ENCODE measurements at regions not wholly inside any gene's neighbourhood (a gene's known extent, or its start where the extent isn't known, plus 50 kb on each side); places are given as distances from the start of the nearest gene placed in this dataset.

DNA sequence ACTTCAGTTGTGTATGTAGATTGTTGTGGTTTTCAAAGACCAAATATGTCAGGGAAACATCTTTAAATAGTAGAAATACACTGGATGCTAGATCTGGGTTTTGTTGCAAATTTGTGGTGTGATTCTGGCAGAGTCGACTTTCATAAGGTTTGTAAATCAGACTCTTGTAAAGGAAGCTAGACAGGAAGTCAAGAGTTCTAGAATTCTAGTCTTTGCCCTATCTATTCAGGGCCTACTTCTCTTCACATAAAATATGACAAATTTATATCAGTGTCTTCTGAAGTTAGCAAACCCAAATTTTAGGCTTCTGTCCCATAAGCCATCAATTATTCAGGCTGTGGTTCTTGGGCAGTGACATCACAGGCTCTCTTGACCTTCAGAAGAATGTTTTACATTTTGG lies 1579.2 kb upstream of the PIK3C3 start:
- no peak for DNase-seq (ENCODE audit: low spot score)
- Histone ChIP-seq H4K20me1 (replicated peaks; ENCODE audit: insufficient read depth) (no peaks in the 10 kb centered on the region), H3K4me1 (ENCODE audit: insufficient read depth) (no peaks in the 10 kb centered on the region; the same call in 1 of the 2 replicates), H3K79me2 (replicated peaks; ENCODE audit: insufficient read depth) (no peaks in the 10 kb centered on the region), H3K4me3 (no peak overlapping the region), H3K4me2 (no peak overlapping the region), H3K9me2 (ENCODE audit: insufficient read depth) (peaks cover 4% of the 10 kb centered on the region; the same call in 1 of the 2 replicates), H2AFZ (no peak overlapping the region), H3K36me3 (ENCODE audit: insufficient read depth) (no peaks in the 10 kb centered on the region), H3K27ac (ENCODE audit: low read depth) (no peak overlapping the region), H3K27me3 (ENCODE audit: insufficient read depth) (no peaks in the 10 kb centered on the region), H3F3A (replicated peaks; ENCODE audit: low read depth) (no peaks in the 10 kb centered on the region)
- TF ChIP-seq NANOG (IDR thresholded peaks at IDR 0.05; ENCODE audit: borderline replicate concordance) (no peak), JUNB (IDR thresholded peaks at IDR 0.05; ENCODE audit: unreplicated experiment) (no peak), ZNF331 (CRISPR knock-in tag; IDR thresholded peaks at IDR 0.05; ENCODE audit: low read depth) (no peak), POLR2AphosphoS5 (IDR thresholded peaks at IDR 0.05; ENCODE audit: low read depth) (no peak), CREB1 (CRISPR knock-in tag; IDR thresholded peaks at IDR 0.05; ENCODE audit: low read depth) (no peak), ZNF114 (CRISPR knock-in tag; IDR thresholded peaks at IDR 0.05) (no peak), STAT1 (IDR thresholded peaks at IDR 0.05; ENCODE audit: unreplicated experiment) (no peak), EZH2phosphoT487 (IDR thresholded peaks at IDR 0.05; ENCODE audit: unreplicated experiment) (no peak)
- TF ChIP-seq, protein P1, sequence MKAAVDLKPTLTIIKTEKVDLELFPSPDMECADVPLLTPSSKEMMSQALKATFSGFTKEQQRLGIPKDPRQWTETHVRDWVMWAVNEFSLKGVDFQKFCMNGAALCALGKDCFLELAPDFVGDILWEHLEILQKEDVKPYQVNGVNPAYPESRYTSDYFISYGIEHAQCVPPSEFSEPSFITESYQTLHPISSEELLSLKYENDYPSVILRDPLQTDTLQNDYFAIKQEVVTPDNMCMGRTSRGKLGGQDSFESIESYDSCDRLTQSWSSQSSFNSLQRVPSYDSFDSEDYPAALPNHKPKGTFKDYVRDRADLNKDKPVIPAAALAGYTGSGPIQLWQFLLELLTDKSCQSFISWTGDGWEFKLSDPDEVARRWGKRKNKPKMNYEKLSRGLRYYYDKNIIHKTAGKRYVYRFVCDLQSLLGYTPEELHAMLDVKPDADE (IDR thresholded peaks at IDR 0.05), result no peak
- TF ChIP-seq, protein P2, sequence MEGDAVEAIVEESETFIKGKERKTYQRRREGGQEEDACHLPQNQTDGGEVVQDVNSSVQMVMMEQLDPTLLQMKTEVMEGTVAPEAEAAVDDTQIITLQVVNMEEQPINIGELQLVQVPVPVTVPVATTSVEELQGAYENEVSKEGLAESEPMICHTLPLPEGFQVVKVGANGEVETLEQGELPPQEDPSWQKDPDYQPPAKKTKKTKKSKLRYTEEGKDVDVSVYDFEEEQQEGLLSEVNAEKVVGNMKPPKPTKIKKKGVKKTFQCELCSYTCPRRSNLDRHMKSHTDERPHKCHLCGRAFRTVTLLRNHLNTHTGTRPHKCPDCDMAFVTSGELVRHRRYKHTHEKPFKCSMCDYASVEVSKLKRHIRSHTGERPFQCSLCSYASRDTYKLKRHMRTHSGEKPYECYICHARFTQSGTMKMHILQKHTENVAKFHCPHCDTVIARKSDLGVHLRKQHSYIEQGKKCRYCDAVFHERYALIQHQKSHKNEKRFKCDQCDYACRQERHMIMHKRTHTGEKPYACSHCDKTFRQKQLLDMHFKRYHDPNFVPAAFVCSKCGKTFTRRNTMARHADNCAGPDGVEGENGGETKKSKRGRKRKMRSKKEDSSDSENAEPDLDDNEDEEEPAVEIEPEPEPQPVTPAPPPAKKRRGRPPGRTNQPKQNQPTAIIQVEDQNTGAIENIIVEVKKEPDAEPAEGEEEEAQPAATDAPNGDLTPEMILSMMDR (conservative IDR thresholded peaks at IDR 0.05; ENCODE audit: low read depth in 2 of 2), result no peak
- TF ChIP-seq, protein P3, sequence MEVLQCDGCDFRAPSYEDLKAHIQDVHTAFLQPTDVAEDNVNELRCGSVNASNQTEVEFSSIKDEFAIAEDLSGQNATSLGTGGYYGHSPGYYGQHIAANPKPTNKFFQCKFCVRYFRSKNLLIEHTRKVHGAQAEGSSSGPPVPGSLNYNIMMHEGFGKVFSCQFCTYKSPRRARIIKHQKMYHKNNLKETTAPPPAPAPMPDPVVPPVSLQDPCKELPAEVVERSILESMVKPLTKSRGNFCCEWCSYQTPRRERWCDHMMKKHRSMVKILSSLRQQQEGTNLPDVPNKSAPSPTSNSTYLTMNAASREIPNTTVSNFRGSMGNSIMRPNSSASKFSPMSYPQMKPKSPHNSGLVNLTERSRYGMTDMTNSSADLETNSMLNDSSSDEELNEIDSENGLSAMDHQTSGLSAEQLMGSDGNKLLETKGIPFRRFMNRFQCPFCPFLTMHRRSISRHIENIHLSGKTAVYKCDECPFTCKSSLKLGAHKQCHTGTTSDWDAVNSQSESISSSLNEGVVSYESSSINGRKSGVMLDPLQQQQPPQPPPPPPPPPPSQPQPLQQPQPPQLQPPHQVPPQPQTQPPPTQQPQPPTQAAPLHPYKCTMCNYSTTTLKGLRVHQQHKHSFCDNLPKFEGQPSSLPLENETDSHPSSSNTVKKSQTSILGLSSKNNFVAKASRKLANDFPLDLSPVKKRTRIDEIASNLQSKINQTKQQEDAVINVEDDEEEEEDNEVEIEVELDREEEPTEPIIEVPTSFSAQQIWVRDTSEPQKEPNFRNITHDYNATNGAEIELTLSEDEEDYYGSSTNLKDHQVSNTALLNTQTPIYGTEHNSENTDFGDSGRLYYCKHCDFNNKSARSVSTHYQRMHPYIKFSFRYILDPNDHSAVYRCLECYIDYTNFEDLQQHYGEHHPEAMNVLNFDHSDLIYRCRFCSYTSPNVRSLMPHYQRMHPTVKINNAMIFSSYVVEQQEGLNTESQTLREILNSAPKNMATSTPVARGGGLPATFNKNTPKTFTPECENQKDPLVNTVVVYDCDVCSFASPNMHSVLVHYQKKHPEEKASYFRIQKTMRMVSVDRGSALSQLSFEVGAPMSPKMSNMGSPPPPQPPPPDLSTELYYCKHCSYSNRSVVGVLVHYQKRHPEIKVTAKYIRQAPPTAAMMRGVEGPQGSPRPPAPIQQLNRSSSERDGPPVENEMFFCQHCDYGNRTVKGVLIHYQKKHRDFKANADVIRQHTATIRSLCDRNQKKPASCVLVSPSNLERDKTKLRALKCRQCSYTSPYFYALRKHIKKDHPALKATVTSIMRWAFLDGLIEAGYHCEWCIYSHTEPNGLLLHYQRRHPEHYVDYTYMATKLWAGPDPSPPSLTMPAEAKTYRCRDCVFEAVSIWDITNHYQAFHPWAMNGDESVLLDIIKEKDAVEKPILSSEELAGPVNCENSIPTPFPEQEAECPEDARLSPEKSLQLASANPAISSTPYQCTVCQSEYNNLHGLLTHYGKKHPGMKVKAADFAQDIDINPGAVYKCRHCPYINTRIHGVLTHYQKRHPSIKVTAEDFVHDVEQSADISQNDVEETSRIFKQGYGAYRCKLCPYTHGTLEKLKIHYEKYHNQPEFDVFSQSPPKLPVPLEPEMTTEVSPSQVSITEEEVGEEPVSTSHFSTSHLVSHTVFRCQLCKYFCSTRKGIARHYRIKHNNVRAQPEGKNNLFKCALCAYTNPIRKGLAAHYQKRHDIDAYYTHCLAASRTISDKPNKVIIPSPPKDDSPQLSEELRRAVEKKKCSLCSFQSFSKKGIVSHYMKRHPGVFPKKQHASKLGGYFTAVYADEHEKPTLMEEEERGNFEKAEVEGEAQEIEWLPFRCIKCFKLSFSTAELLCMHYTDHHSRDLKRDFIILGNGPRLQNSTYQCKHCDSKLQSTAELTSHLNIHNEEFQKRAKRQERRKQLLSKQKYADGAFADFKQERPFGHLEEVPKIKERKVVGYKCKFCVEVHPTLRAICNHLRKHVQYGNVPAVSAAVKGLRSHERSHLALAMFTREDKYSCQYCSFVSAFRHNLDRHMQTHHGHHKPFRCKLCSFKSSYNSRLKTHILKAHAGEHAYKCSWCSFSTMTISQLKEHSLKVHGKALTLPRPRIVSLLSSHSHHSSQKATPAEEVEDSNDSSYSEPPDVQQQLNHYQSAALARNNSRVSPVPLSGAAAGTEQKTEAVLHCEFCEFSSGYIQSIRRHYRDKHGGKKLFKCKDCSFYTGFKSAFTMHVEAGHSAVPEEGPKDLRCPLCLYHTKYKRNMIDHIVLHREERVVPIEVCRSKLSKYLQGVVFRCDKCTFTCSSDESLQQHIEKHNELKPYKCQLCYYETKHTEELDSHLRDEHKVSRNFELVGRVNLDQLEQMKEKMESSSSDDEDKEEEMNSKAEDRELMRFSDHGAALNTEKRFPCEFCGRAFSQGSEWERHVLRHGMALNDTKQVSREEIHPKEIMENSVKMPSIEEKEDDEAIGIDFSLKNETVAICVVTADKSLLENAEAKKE (CRISPR knock-in tag; IDR thresholded peaks at IDR 0.05), result no peak
- H3K4me1 Mint-ChIP-seq, result no peaks in the 10 kb centered on the region
- H3K36me3 Mint-ChIP-seq (ENCODE audit: low read depth), result no peaks in the 10 kb centered on the region
- no peaks in the 10 kb centered on the region for H3K9me3 Mint-ChIP-seq
- H3K27me3 Mint-ChIP-seq (ENCODE audit: insufficient read depth, low read depth, poor library complexity), result no peaks in the 10 kb centered on the region
- no peak overlapping the region for H3K4me3 Mint-ChIP-seq
- H3K27ac Mint-ChIP-seq, result no peak overlapping the region
- ATAC-seq, result no peak

Measured in GM23338 (cell line).